K562 (cell line): ENCODE measurements at regions not wholly inside any gene's neighbourhood (a gene's known extent, or its start where the extent isn't known, plus 50 kb on each side); places are given as distances from the start of the nearest gene placed in this dataset.

Experiments
- ATAC-seq: fragments of 200-7000 bp; cut with Tn5 transposase; 3 replicates; pipeline ENCODE4 v1.9.1; 2020; ENCODE audit warnings: moderate library complexity
- BruUV-seq: library from RNA; stranded (reverse); fragments of 400-500 nt; replicated peaks from 2 replicates; lab custom pipeline; 2021; lab: Mats Ljungman, UMichigan
- CTCF ChIA-PET: fragments of 300-600 bp; formaldehyde crosslinking; extraction: SDS; loops from one replicate; lab custom pipeline; 2021; ENCODE audit warnings: low intra/inter-chr PET ratio; lab: Yijun Ruan, JAX
- POLR2A ChIA-PET: fragments of 300-600, 350-650 bp; sonication (Branson Sonifier 250); formaldehyde crosslinking; extraction: SDS; loops from one replicate; lab custom pipeline; 2021; ENCODE audit warnings: antibody characterized with exemption, inconsistent platforms; lab: Yijun Ruan, JAX
- DNase-seq, 4 experiments: peaks; one replicate each; pipeline versions ENCODE4 v3.0.0 to v3.0.0-alpha.2; 2011 to 2018; ENCODE audit warnings: low spot score in 3 of 4, mixed read lengths in 3 of 4; ENCODE audit errors: extremely low read depth in 1 of 4
- FAIRE-seq: peaks from 2 replicates; lab custom pipeline; 2011; peaks lifted over from hg19 to GRCh38; lab: Jason Lieb, UNC
- H2AFZ ChIP-seq: 2 replicates; pipeline ENCODE4 v1.6.0; 2011; ENCODE audit warnings: low read depth, low read length, control low read depth, inconsistent platforms
- H3K27ac ChIP-seq: fragments of 200-600 bp; 3 replicates; pipeline ENCODE4 v1.8.0; 2011; ENCODE audit warnings: low read depth, mild to moderate bottlenecking, control low read depth, inconsistent platforms, low read length, moderate library complexity, mixed read lengths; ENCODE audit errors: extremely low read depth
- H3K27me3 ChIP-seq, 2 experiments: fragments of 300-600 bp in 1 of 2; 2 replicates in 1 of 2; 3 replicates in 1 of 2; pipeline versions ENCODE4 v1.6.0 to v1.8.0; 2011; ENCODE audit warnings: inconsistent platforms in 2 of 2, low read length in 2 of 2, mild to moderate bottlenecking in 1 of 2, mixed read lengths in 1 of 2, moderate library complexity in 1 of 2; ENCODE audit not compliant: control insufficient read depth in 2 of 2, insufficient read depth in 2 of 2
- H3K36me3 ChIP-seq: fragments of 300-600 bp; 3 replicates; pipeline ENCODE4 v1.8.0; 2011; ENCODE audit warnings: mild to moderate bottlenecking, low read length, inconsistent platforms; ENCODE audit not compliant: control insufficient read depth, insufficient read depth
- H3K4me1 ChIP-seq, 2 experiments: fragments of 200-600 bp in 1 of 2; replicated peaks in 1 of 2; 2 replicates in 1 of 2; 3 replicates in 1 of 2; pipeline versions ENCODE4 v1.5.1 to v1.8.0; 2011; ENCODE audit warnings: inconsistent platforms in 2 of 2, low read length in 2 of 2, mild to moderate bottlenecking in 1 of 2, mixed read lengths in 1 of 2, moderate library complexity in 1 of 2; ENCODE audit not compliant: control insufficient read depth in 2 of 2, insufficient read depth in 2 of 2
- H3K4me2 ChIP-seq: 2 replicates; pipeline ENCODE4 v1.6.1; 2011; ENCODE audit warnings: low read length, control low read depth, inconsistent platforms, mixed read lengths; ENCODE audit not compliant: insufficient read depth
- H3K4me3 ChIP-seq: fragments of 200-600 bp; sonication (generic), shearing (Covaris generic); 2 replicates; pipeline ENCODE4 v1.5.1; 2016; ENCODE audit warnings: control low read depth, inconsistent platforms
- H3K79me2 ChIP-seq: fragments of 200-600 bp; 3 replicates; pipeline ENCODE4 v1.8.0; 2011; ENCODE audit warnings: low read length, inconsistent platforms; ENCODE audit not compliant: control insufficient read depth, insufficient read depth
- H3K9ac ChIP-seq, 2 experiments: 2 replicates each; pipeline versions ENCODE4 v1.6.0 to v1.6.1; 2011; ENCODE audit warnings: low read depth in 2 of 2, low read length in 2 of 2, control low read depth in 1 of 2, inconsistent platforms in 1 of 2, mild to moderate bottlenecking in 1 of 2, mixed read lengths in 1 of 2; ENCODE audit not compliant: insufficient read depth in 1 of 2
- H3K9me1 ChIP-seq: one replicate; pipeline ENCODE4 v1.6.0; 2011; ENCODE audit warnings: inconsistent platforms, mild to moderate bottlenecking, low read length, moderate library complexity; ENCODE audit not compliant: control insufficient read depth, insufficient read depth
- H3K9me3 ChIP-seq: replicated peaks from 2 replicates; pipeline ENCODE4 v1.5.1; 2011; ENCODE audit warnings: low read depth, low read length, inconsistent platforms; ENCODE audit not compliant: control insufficient read depth, insufficient read depth
- H4K20me1 ChIP-seq: replicated peaks from 2 replicates; pipeline ENCODE4 v1.6.1; 2011; ENCODE audit warnings: low read length, inconsistent platforms, mixed read lengths; ENCODE audit not compliant: control insufficient read depth, insufficient read depth
- BCL6 ChIP-seq: fragments of 250-450 bp; sonication (Bioruptor Pico); IDR thresholded peaks from 2 replicates; pipeline ENCODE4 v1.4.0; 2020
- C11orf30 ChIP-seq: fragments of 450-650 bp; IDR thresholded peaks from 2 replicates; pipeline ENCODE4 v1.6.1; 2016; ENCODE audit warnings: low read depth, mild to moderate bottlenecking
- CEBPG ChIP-seq, 3 experiments: fragments of 200-800 bp in 1 of 3; sonication (Bioruptor generic) in 1 of 3; sonication (generic) in 1 of 3; formaldehyde crosslinking in 1 of 3; IDR thresholded peaks in 2 of 3; conservative IDR thresholded peaks in 1 of 3; 2 replicates each; pipeline versions ENCODE4 v1.6.1 to v1.8.0; 2016 to 2022; ENCODE audit warnings: missing compliant biosample characterization in 2 of 3, missing genetic modification characterization in 2 of 3, mild to moderate bottlenecking in 1 of 3, missing genetic modification reagents in 1 of 3
- GABPB1 ChIP-seq: sonication (generic); formaldehyde crosslinking; IDR thresholded peaks from 2 replicates; pipeline ENCODE4 v1.8.0; 2022; ENCODE audit warnings: mild to moderate bottlenecking, missing genetic modification reagents
- LEF1 ChIP-seq: fragments of 450-650 bp; IDR thresholded peaks from 2 replicates; pipeline ENCODE4 v1.6.1; 2016; ENCODE audit warnings: mild to moderate bottlenecking
- MAFF ChIP-seq: IDR thresholded peaks from 2 replicates; pipeline ENCODE4 v1.6.1; 2012; ENCODE audit warnings: low read length, improper control_type of control experiment
- NR2C1 ChIP-seq, 2 experiments: fragments of 450-650 bp; IDR thresholded peaks; 2 replicates each; pipeline ENCODE4 v1.6.1; 2017; ENCODE audit warnings: mild to moderate bottlenecking in 2 of 2, antibody characterized with exemption in 1 of 2, inconsistent platforms in 1 of 2, missing compliant biosample characterization in 1 of 2, missing genetic modification characterization in 1 of 2
- ZBTB5 ChIP-seq: fragments of 450-650 bp; IDR thresholded peaks from 2 replicates; pipeline ENCODE4 v1.6.1; 2017; ENCODE audit warnings: antibody characterized with exemption
- ZNF316 ChIP-seq: fragments of 450-650 bp; IDR thresholded peaks from 2 replicates; pipeline ENCODE4 v1.6.1; 2016
- ZNF717 ChIP-seq: fragments of 250-450 bp; sonication (Bioruptor Pico); IDR thresholded peaks from 2 replicates; pipeline ENCODE4 v1.5.0; 2021
- WGBS: fragments of 100-300 bp; shearing (Covaris generic); methylation state at CpG from one replicate; pipeline ENCODE4 v1.1.6; 2016; ENCODE audit warnings: low coverage, mixed read lengths; ENCODE audit not compliant: insufficient coverage; ENCODE audit errors: missing lambda C conversion rate; 5-methylcytosine and 5-hydroxymethylcytosine counted together
- in situ Hi-C: fragments of 300-500 bp; cut with MboI; formaldehyde crosslinking; loops from 4 replicates; pipeline ENCODE4 v1.15.0; 2018; ENCODE audit warnings: inconsistent platforms, mixed read lengths
- intact Hi-C: fragments of 100-400 bp; cut with micrococcal nuclease; formaldehyde crosslinking; loops from 2 replicates; pipeline ENCODE4 v1.14.2; 2022

GRCh38 chr17:13792314-13792713 lies 190.6 kb upstream of the HS3ST3A1 start:
- no peak for DNase-seq
- Histone ChIP-seq H3K4me3 (no peak overlapping the region), H2AFZ (no peak overlapping the region), H3K9ac (no peak overlapping the region), H3K27ac (no peak overlapping the region), H3K4me1 (no peaks in the 10 kb centered on the region), H3K4me2 (no peak overlapping the region), H4K20me1 (no peaks in the 10 kb centered on the region)
- in situ Hi-C loops, result no loop called here
- BruUV-seq, result no TSS peak
- ATAC-seq, result no peak
- no peak for FAIRE-seq
- TF ChIP-seq CEBPG (CRISPR knock-in tag; IDR thresholded peaks at IDR 0.05) (no peak), CEBPG (tag; conservative IDR thresholded peaks at IDR 0.05 in 1 of 2, IDR thresholded peaks at IDR 0.05 in 1 of 2) (no peak), NR2C1 (IDR thresholded peaks at IDR 0.05) (no peak), NR2C1 (tag; IDR thresholded peaks at IDR 0.05) (no peak), GABPB1 (CRISPR knock-in tag) (no peak)
- TF ChIP-seq, all 486 proteins: peak for 0
- H3K79me2 ChIP-seq, result no peaks in the 10 kb centered on the region
- ChIA-PET POLR2A (no interaction called here), CTCF (no interaction called here)
- H3K27me3 ChIP-seq, result no peaks in the 10 kb centered on the region
- H3K9me3 ChIP-seq, result no peaks in the 10 kb centered on the region
- no peaks in the 10 kb centered on the region for H3K9me1 ChIP-seq
- WGBS, result 0% methylated on average over 2 of the region's 2 CpGs
- H3K36me3 ChIP-seq, result no peaks in the 10 kb centered on the region
- intact Hi-C loops, result no loop called here

- H3K9ac ChIP-seq, result no peak overlapping the region
- no peak for DNase-seq
- no peak for ATAC-seq
- CTCF ChIA-PET, result no interaction called here
- H2AFZ ChIP-seq, result no peak overlapping the region
- H3K4me2 ChIP-seq, result no peak overlapping the region
- WGBS, result 0% methylated on average over 1 of the region's 1 CpG
- H3K79me2 ChIP-seq, result no peaks in the 10 kb centered on the region
- in situ Hi-C loops (no loop called here), intact Hi-C loops (no loop called here)
- H3K36me3 ChIP-seq, result no peaks in the 10 kb centered on the region
- H3K4me3 ChIP-seq, result no peak overlapping the region
- no TSS peak for BruUV-seq
- no peaks in the 10 kb centered on the region for H3K9me3 ChIP-seq
- H3K27me3 ChIP-seq, result no peaks in the 10 kb centered on the region
- H3K4me1 ChIP-seq, result no peaks in the 10 kb centered on the region
- no peaks in the 10 kb centered on the region for H3K9me1 ChIP-seq
- POLR2A ChIA-PET, result no interaction called here
- no peaks in the 10 kb centered on the region for H4K20me1 ChIP-seq
- FAIRE-seq, result no peak
- TF ChIP-seq ZNF316 (peak; percentile 40; the same call in 1 of the 2 replicates), MAFF (peak; percentile 46; the same call in 1 of the 2 replicates), ZNF717 (no peak), C11orf30 (peak; percentile 31; the same call in 1 of the 2 replicates), BCL6 (CRISPR knock-in tag) (no peak), LEF1 (no peak), ZBTB5 (no peak)
- TF ChIP-seq, all 486 proteins: peak for 3
- no peak overlapping the region for H3K27ac ChIP-seq
These were observed 192.2 kb upstream of the HS3ST3A1 start for GRCh38 chr17:13793951-13794350.
